ENCODE measurements at regions not wholly inside any gene's neighbourhood (a gene's known extent, or its start where the extent isn't known, plus 50 kb on each side); places are given as distances from the start of the nearest gene placed in this dataset.

GRCh38 chr4:107366900-107367299, 330.8 kb upstream of the DKK2 start:
- TF ChIP-seq USF2 (IDR thresholded peaks at IDR 0.05; ENCODE audit: borderline replicate concordance, low read depth, low read length) (no peak), POLR2AphosphoS5 (IDR thresholded peaks at IDR 0.05; ENCODE audit: low read length) (no peak), BCL11A (IDR thresholded peaks at IDR 0.05; ENCODE audit: low read depth, low read length) (no peak)
